HepG2 (cell line): ENCODE measurements at regions not wholly inside any gene's neighbourhood (a gene's known extent, or its start where the extent isn't known, plus 50 kb on each side); places are given as distances from the start of the nearest gene placed in this dataset.

Experiments
- ETV6 ChIP-seq: sonication (generic); formaldehyde crosslinking; conservative IDR thresholded peaks from 2 replicates; pipeline ENCODE4 v1.4.0; 2020; ENCODE audit warnings: missing genetic modification reagents
- FOXA3 ChIP-seq: IDR thresholded peaks from 2 replicates; pipeline ENCODE4 v1.6.1; 2016; ENCODE audit warnings: missing genetic modification reagents, missing compliant biosample characterization
- MBNL3 ChIP-seq: fragments of 250-450 bp; sonication (Bioruptor Pico); conservative IDR thresholded peaks from 2 replicates; pipeline ENCODE4 v1.8.0; 2022; ENCODE audit warnings: mild to moderate bottlenecking, inconsistent platforms
- MTA1 ChIP-seq: sonication (generic); formaldehyde crosslinking; IDR thresholded peaks from 2 replicates; pipeline ENCODE4 v1.4.0; 2020; ENCODE audit warnings: missing genetic modification reagents, mild to moderate bottlenecking, borderline replicate concordance
- NFKBIZ ChIP-seq: IDR thresholded peaks from 2 replicates; pipeline ENCODE4 v1.6.1; 2018; ENCODE audit warnings: missing genetic modification reagents, missing compliant biosample characterization
- NRL ChIP-seq: sonication (generic); formaldehyde crosslinking; IDR thresholded peaks from 2 replicates; pipeline ENCODE4 v1.5.0; 2020; ENCODE audit warnings: missing genetic modification reagents, mild to moderate bottlenecking, moderate library complexity, borderline replicate concordance
- SALL1 ChIP-seq: sonication (generic); formaldehyde crosslinking; IDR thresholded peaks from 2 replicates; pipeline ENCODE4 v1.8.0; 2022; ENCODE audit warnings: mild to moderate bottlenecking, missing genetic modification reagents
- SSRP1 ChIP-seq: IDR thresholded peaks from 2 replicates; pipeline ENCODE4 v1.6.1; 2016; ENCODE audit warnings: control low read depth
- TEAD2 ChIP-seq: sonication (generic); formaldehyde crosslinking; IDR thresholded peaks from 2 replicates; pipeline ENCODE4 v1.9.0; 2021; ENCODE audit warnings: missing genetic modification reagents
- XRCC5 ChIP-seq: fragments of 200-400 bp; formaldehyde crosslinking; optimal IDR thresholded peaks from 2 replicates; pipeline ENCODE3; 2017; ENCODE audit warnings: mild to moderate bottlenecking, low read length
- ZNF230 ChIP-seq: sonication (generic); formaldehyde crosslinking; IDR thresholded peaks from 2 replicates; pipeline ENCODE4 v1.4.0; 2020; ENCODE audit warnings: mild to moderate bottlenecking, missing genetic modification reagents
- ZNF768 ChIP-seq: sonication (generic); formaldehyde crosslinking; IDR thresholded peaks from 2 replicates; pipeline ENCODE4 v1.4.0; 2020; ENCODE audit warnings: missing genetic modification reagents
- ZNF782 ChIP-seq: sonication (generic); formaldehyde crosslinking; IDR thresholded peaks from 2 replicates; pipeline ENCODE4 v1.4.0; 2020; ENCODE audit warnings: missing genetic modification reagents, mild to moderate bottlenecking, borderline replicate concordance
- TF ChIP-seq, protein P1 (sequence below): sonication (generic); formaldehyde crosslinking; IDR thresholded peaks from 2 replicates; pipeline ENCODE4 v1.8.0; 2022; ENCODE audit warnings: missing genetic modification reagents, mild to moderate bottlenecking, borderline replicate concordance
- TF ChIP-seq, protein P2 (sequence below): sonication (generic); formaldehyde crosslinking; IDR thresholded peaks from 2 replicates; pipeline ENCODE4 v1.9.0; 2021; ENCODE audit warnings: missing genetic modification reagents, borderline replicate concordance
- TF ChIP-seq, protein P3 (sequence below): sonication (generic); formaldehyde crosslinking; IDR thresholded peaks from 2 replicates; pipeline ENCODE4 v1.4.0; 2020; ENCODE audit warnings: mild to moderate bottlenecking, low read depth, missing genetic modification reagents
- TF ChIP-seq, protein P4 (sequence below): sonication (generic); formaldehyde crosslinking; IDR thresholded peaks from 2 replicates; pipeline ENCODE4 v1.8.0; 2022; ENCODE audit warnings: mild to moderate bottlenecking, missing genetic modification reagents
- TF ChIP-seq, protein P5 (sequence below): sonication (generic); formaldehyde crosslinking; IDR thresholded peaks from 2 replicates; pipeline ENCODE4 v1.4.0; 2020; ENCODE audit warnings: mild to moderate bottlenecking, low read depth, missing genetic modification reagents
- TF ChIP-seq, protein P6 (sequence below): sonication (generic); formaldehyde crosslinking; IDR thresholded peaks from 2 replicates; pipeline ENCODE4 v1.4.0; 2020; ENCODE audit warnings: mild to moderate bottlenecking, missing genetic modification reagents

DNA sequence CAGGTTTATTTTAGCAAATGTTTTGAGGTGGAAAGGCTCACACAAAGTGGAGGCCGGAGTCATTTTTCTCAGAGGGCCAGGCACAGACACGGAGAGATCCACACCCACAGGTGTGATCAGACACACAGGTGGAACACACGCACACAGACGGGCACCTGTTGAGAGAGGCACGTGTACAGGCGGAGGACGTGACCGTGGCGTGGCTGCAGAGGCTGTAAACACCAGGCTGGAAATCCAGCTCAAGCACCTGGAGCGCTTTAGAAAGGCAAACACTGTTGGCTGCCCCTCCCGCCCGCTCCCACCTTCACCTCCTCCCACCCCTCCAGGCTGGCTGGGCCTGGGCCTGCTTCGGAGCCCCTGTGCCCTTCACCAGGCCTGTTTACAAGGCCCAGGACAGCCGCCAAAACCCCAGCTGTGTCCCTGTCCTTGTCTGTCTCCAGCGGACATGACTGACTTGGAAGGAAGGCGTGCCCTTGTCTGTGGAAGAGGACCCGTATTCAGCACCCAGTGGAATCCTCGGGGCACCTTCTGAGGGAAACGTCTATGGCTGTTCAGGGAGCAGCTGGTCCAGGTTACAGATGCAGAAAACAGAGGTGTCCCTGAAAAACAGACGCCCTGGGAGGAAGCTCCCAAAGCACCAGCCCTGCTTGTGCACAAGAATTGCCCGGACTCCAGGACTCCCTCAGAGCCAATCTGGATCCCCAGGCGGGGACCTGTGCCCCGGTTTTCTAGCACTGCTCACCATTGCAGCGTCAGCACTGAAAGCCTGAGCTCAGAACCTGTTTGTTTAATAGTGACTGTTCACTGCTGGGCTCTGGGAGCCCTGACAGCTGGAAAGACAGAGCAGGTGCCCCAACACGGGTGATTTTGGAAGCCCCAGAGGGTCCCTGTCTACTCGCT lies 134.3 kb upstream of the HAAO start (continued):
- TF ChIP-seq MTA1 (peak; percentile 77; the same call in 1 of the 2 replicates), ETV6 (CRISPR knock-in tag) (no peak), FOXA3 (CRISPR knock-in tag) (peak; percentile 84), SALL1 (CRISPR knock-in tag) (peak; percentile 71), NRL (no peak), ZNF768 (CRISPR knock-in tag) (no peak), MBNL3 (CRISPR knock-in tag) (no peak), TEAD2 (CRISPR knock-in tag) (no peak), NFKBIZ (CRISPR knock-in tag) (no peak), SSRP1 (no peak), ZNF782 (CRISPR knock-in tag) (no peak), XRCC5 (peak; percentile 8), ZNF230 (CRISPR knock-in tag) (no peak)
- TF ChIP-seq, protein P1, sequence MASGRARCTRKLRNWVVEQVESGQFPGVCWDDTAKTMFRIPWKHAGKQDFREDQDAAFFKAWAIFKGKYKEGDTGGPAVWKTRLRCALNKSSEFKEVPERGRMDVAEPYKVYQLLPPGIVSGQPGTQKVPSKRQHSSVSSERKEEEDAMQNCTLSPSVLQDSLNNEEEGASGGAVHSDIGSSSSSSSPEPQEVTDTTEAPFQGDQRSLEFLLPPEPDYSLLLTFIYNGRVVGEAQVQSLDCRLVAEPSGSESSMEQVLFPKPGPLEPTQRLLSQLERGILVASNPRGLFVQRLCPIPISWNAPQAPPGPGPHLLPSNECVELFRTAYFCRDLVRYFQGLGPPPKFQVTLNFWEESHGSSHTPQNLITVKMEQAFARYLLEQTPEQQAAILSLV (CRISPR knock-in tag): peak; percentile 73; the same call in 1 of the 2 replicates
- TF ChIP-seq, protein P2, sequence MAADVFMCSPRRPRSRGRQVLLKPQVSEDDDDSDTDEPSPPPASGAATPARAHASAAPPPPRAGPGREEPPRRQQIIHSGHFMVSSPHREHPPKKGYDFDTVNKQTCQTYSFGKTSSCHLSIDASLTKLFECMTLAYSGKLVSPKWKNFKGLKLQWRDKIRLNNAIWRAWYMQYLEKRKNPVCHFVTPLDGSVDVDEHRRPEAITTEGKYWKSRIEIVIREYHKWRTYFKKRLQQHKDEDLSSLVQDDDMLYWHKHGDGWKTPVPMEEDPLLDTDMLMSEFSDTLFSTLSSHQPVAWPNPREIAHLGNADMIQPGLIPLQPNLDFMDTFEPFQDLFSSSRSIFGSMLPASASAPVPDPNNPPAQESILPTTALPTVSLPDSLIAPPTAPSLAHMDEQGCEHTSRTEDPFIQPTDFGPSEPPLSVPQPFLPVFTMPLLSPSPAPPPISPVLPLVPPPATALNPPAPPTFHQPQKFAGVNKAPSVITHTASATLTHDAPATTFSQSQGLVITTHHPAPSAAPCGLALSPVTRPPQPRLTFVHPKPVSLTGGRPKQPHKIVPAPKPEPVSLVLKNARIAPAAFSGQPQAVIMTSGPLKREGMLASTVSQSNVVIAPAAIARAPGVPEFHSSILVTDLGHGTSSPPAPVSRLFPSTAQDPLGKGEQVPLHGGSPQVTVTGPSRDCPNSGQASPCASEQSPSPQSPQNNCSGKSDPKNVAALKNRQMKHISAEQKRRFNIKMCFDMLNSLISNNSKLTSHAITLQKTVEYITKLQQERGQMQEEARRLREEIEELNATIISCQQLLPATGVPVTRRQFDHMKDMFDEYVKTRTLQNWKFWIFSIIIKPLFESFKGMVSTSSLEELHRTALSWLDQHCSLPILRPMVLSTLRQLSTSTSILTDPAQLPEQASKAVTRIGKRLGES (CRISPR knock-in tag): 0 out of 2 replicates have a peak, but pooled peaks have one; percentile 41
- TF ChIP-seq, protein P3, sequence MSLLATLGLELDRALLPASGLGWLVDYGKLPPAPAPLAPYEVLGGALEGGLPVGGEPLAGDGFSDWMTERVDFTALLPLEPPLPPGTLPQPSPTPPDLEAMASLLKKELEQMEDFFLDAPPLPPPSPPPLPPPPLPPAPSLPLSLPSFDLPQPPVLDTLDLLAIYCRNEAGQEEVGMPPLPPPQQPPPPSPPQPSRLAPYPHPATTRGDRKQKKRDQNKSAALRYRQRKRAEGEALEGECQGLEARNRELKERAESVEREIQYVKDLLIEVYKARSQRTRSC (CRISPR knock-in tag): no peak
- TF ChIP-seq, protein P4, sequence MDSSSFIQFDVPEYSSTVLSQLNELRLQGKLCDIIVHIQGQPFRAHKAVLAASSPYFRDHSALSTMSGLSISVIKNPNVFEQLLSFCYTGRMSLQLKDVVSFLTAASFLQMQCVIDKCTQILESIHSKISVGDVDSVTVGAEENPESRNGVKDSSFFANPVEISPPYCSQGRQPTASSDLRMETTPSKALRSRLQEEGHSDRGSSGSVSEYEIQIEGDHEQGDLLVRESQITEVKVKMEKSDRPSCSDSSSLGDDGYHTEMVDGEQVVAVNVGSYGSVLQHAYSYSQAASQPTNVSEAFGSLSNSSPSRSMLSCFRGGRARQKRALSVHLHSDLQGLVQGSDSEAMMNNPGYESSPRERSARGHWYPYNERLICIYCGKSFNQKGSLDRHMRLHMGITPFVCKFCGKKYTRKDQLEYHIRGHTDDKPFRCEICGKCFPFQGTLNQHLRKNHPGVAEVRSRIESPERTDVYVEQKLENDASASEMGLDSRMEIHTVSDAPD (CRISPR knock-in tag): peak; percentile 14; the same call in 1 of the 2 replicates
- TF ChIP-seq, protein P5, sequence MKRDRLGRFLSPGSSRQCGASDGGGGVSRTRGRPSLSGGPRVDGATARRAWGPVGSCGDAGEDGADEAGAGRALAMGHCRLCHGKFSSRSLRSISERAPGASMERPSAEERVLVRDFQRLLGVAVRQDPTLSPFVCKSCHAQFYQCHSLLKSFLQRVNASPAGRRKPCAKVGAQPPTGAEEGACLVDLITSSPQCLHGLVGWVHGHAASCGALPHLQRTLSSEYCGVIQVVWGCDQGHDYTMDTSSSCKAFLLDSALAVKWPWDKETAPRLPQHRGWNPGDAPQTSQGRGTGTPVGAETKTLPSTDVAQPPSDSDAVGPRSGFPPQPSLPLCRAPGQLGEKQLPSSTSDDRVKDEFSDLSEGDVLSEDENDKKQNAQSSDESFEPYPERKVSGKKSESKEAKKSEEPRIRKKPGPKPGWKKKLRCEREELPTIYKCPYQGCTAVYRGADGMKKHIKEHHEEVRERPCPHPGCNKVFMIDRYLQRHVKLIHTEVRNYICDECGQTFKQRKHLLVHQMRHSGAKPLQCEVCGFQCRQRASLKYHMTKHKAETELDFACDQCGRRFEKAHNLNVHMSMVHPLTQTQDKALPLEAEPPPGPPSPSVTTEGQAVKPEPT: no peak
- TF ChIP-seq, protein P6, sequence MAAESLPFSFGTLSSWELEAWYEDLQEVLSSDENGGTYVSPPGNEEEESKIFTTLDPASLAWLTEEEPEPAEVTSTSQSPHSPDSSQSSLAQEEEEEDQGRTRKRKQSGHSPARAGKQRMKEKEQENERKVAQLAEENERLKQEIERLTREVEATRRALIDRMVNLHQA: no peak
